NAMALWA (cell line): ENCODE measurements at regions not wholly inside any gene's neighbourhood (a gene's known extent, or its start where the extent isn't known, plus 50 kb on each side); places are given as distances from the start of the nearest gene placed in this dataset.
"Not testable (repeated sequence)": the region's sequence is repeated elsewhere in the genome, so short reads cannot be mapped to it uniquely, and the experiment has no call there.

Source experiments
- DNase-seq: peaks from one replicate; pipeline ENCODE4 v3.0.0-alpha.2; 2015; ENCODE audit warnings: low spot score

- no peak for DNase-seq
Measured at GRCh38 chr2:76000425-76000824, 289.7 kb upstream of the GCFC2 start.

- no peak for DNase-seq
Measured at GRCh38 chr2:75998451-75998850, 287.7 kb upstream of the GCFC2 start.

GRCh38 chr2:75994759-75995158, 284.0 kb upstream of the GCFC2 start:
- no peak for DNase-seq

GRCh38 chr2:75988622-75989021, 277.9 kb upstream of the GCFC2 start:
- not testable (repeated sequence) for DNase-seq

- DNase-seq: no peak
Measured at GRCh38 chr2:75986617-75987016, 275.9 kb upstream of the GCFC2 start.

GRCh38 chr2:75982719-75983118, 272.0 kb upstream of the GCFC2 start:
- no peak for DNase-seq

GRCh38 chr2:75964646-75965045, 253.9 kb upstream of the GCFC2 start:
- no peak for DNase-seq

GRCh38 chr2:75960472-75961009, 249.8 kb upstream of the GCFC2 start:
- no peak for DNase-seq

GRCh38 chr2:75959724-75960471, 249.2 kb upstream of the GCFC2 start:
- DNase-seq: no peak

GRCh38 chr2:75954761-75955160, 244.0 kb upstream of the GCFC2 start:
- DNase-seq: no peak

- no peak for DNase-seq
Measured at GRCh38 chr2:75952173-75952572, 241.5 kb upstream of the GCFC2 start.

- DNase-seq: no peak
Measured at GRCh38 chr2:75949385-75950030, 238.8 kb upstream of the GCFC2 start.

- DNase-seq: no peak
Measured at GRCh38 chr2:75936311-75936710, 225.6 kb upstream of the GCFC2 start.

GRCh38 chr2:75932996-75933395, 222.3 kb upstream of the GCFC2 start:
- no peak for DNase-seq

- DNase-seq: no peak
Measured at GRCh38 chr2:75928093-75928492, 217.4 kb upstream of the GCFC2 start.

GRCh38 chr2:75925331-75926024, 214.8 kb upstream of the GCFC2 start:
- no peak for DNase-seq

GRCh38 chr2:75922191-75922590, 211.5 kb upstream of the GCFC2 start:
- no peak for DNase-seq

GRCh38 chr2:75920859-75921551, 210.3 kb upstream of the GCFC2 start:
- DNase-seq: no peak

GRCh38 chr2:75915851-75916634, 205.3 kb upstream of the GCFC2 start:
- no peak for DNase-seq

- peak; percentile 79 for DNase-seq
Measured at GRCh38 chr2:75896779-75897366, 186.2 kb upstream of the GCFC2 start.

GRCh38 chr2:75894170-75894569, 183.5 kb upstream of the GCFC2 start:
- DNase-seq: no peak
